Endothelial cell of umbilical vein (primary cell): ENCODE measurements at regions not wholly inside any gene's neighbourhood (a gene's known extent, or its start where the extent isn't known, plus 50 kb on each side); places are given as distances from the start of the nearest gene placed in this dataset.

ENCODE experiments used
- BruUV-seq: library from RNA; stranded (reverse); fragments of 400-500 nt; replicated peaks from 2 replicates; lab custom pipeline; 2021; lab: Mats Ljungman, UMichigan
- CTCF ChIA-PET: fragments of 300-600, 350-600 bp; sonication (Branson Sonifier 250); formaldehyde crosslinking; loops from one replicate; lab custom pipeline; 2021; ENCODE audit warnings: antibody characterized with exemption, inconsistent platforms; lab: Charles Lee
- POLR2A ChIA-PET: fragments of 300-600, 350-600 bp; sonication (Branson Sonifier 250); formaldehyde crosslinking; loops from one replicate; lab custom pipeline; 2021; ENCODE audit warnings: antibody characterized with exemption, inconsistent platforms; lab: Charles Lee
- DNase-seq: peaks from one replicate; pipeline ENCODE4 v3.0.0-alpha.2; 2011; ENCODE audit warnings: low read depth, low spot score
- FAIRE-seq: peaks from 2 replicates; lab custom pipeline; 2011; peaks lifted over from hg19 to GRCh38; lab: Jason Lieb, UNC
- H2AFZ ChIP-seq: 2 replicates; pipeline ENCODE4 v1.6.0; 2012; ENCODE audit warnings: low read depth, low read length, control low read depth, inconsistent platforms
- H3K27ac ChIP-seq: 2 replicates; pipeline ENCODE4 v1.5.1; 2011; ENCODE audit warnings: low read depth, mild to moderate bottlenecking, control low read depth, low read length, moderate library complexity; ENCODE audit not compliant: insufficient read depth
- H3K27me3 ChIP-seq, 2 experiments: 2 replicates each; pipeline versions ENCODE4 v1.6.0 to v1.6.1; 2011; ENCODE audit warnings: low read length in 2 of 2, mixed read lengths in 1 of 2; ENCODE audit not compliant: control insufficient read depth in 2 of 2, insufficient read depth in 2 of 2
- H3K36me3 ChIP-seq, 2 experiments: 2 replicates in 1 of 2; 3 replicates in 1 of 2; pipeline ENCODE4 v1.5.1; 2011; ENCODE audit warnings: low read length in 2 of 2, mild to moderate bottlenecking in 1 of 2, moderate library complexity in 1 of 2; ENCODE audit not compliant: control insufficient read depth in 2 of 2, insufficient read depth in 2 of 2; ENCODE audit errors: extremely low read depth in 1 of 2
- H3K4me1 ChIP-seq: 3 replicates; pipeline ENCODE4 v1.5.1; 2011; ENCODE audit warnings: mild to moderate bottlenecking, low read length; ENCODE audit not compliant: control insufficient read depth, insufficient read depth; ENCODE audit errors: extremely low read depth
- H3K4me2 ChIP-seq: 2 replicates; pipeline ENCODE4 v1.6.1; 2011; ENCODE audit warnings: low read length, control low read depth, mixed read lengths; ENCODE audit not compliant: insufficient read depth
- H3K4me3 ChIP-seq, 3 experiments: fragments of 200-600 bp in 1 of 3; sonication (generic), shearing (Covaris generic) in 1 of 3; replicated peaks in 1 of 3; 2 replicates each; pipeline ENCODE4 v1.5.1; 2011 to 2016; ENCODE audit warnings: control low read depth in 3 of 3, low read length in 3 of 3, mild to moderate bottlenecking in 2 of 3, inconsistent platforms in 1 of 3, low read depth in 1 of 3, moderate library complexity in 1 of 3; ENCODE audit not compliant: insufficient read depth in 1 of 3
- H3K79me2 ChIP-seq: 2 replicates; pipeline ENCODE4 v1.6.0; 2012; ENCODE audit warnings: low read length, inconsistent platforms; ENCODE audit not compliant: control insufficient read depth, insufficient read depth
- H3K9ac ChIP-seq: replicated peaks from 2 replicates; pipeline ENCODE3; 2011; ENCODE audit warnings: low read length, control low read depth; ENCODE audit not compliant: insufficient read depth; ENCODE audit errors: extremely low read depth
- H3K9me1 ChIP-seq: replicated peaks from 3 replicates; pipeline ENCODE4 v1.6.0; 2011; ENCODE audit warnings: mild to moderate bottlenecking, low read length; ENCODE audit not compliant: control insufficient read depth, insufficient read depth; ENCODE audit errors: extremely low read depth
- H3K9me3 ChIP-seq: replicated peaks from 2 replicates; pipeline ENCODE4 v1.5.1; 2012; ENCODE audit warnings: low read length, inconsistent platforms; ENCODE audit not compliant: control insufficient read depth, insufficient read depth
- H4K20me1 ChIP-seq: replicated peaks from 2 replicates; pipeline ENCODE3; 2011; ENCODE audit warnings: mild to moderate bottlenecking, low read length; ENCODE audit not compliant: control insufficient read depth, insufficient read depth; ENCODE audit errors: extremely low read depth
- EZH2 ChIP-seq: IDR thresholded peaks from 2 replicates; pipeline ENCODE4 v1.6.1; 2012; ENCODE audit warnings: borderline replicate concordance, low read depth, mild to moderate bottlenecking, moderate library complexity, low read length, inconsistent platforms; ENCODE audit not compliant: severe bottlenecking
- FOS ChIP-seq: IDR thresholded peaks from 2 replicates; pipeline ENCODE4 v1.6.1; 2011; ENCODE audit warnings: mild to moderate bottlenecking, low read length, moderate library complexity, borderline replicate concordance; ENCODE audit not compliant: insufficient read depth
- GATA2 ChIP-seq: IDR thresholded peaks from 2 replicates; pipeline ENCODE4 v1.7.0; 2011; ENCODE audit warnings: low read depth, mild to moderate bottlenecking, moderate library complexity, mixed read lengths, low read length; ENCODE audit not compliant: insufficient read length, insufficient read depth
- JUN ChIP-seq: IDR thresholded peaks from 2 replicates; pipeline ENCODE4 v1.6.1; 2011; ENCODE audit warnings: borderline replicate concordance, low read depth; ENCODE audit not compliant: insufficient read length, insufficient read depth
- MYC ChIP-seq: IDR thresholded peaks from one replicate; pipeline ENCODE4 v1.6.1; 2011; ENCODE audit warnings: mild to moderate bottlenecking, low read depth, low read length
- POLR2A ChIP-seq: IDR thresholded peaks from 2 replicates; pipeline ENCODE4 v1.6.1; 2012; ENCODE audit warnings: low read depth, mild to moderate bottlenecking, control low read depth, low read length
- POLR2AphosphoS5 ChIP-seq: IDR thresholded peaks from 2 replicates; pipeline ENCODE4 v1.6.1; 2012; ENCODE audit warnings: low read depth, mild to moderate bottlenecking, control low read depth, low read length, moderate library complexity; ENCODE audit not compliant: insufficient read depth
- dilution Hi-C: fragments of 300-500 bp; cut with MboI; formaldehyde crosslinking; loops from one replicate; pipeline ENCODE4 v1.15.0; 2019; ENCODE audit warnings: low sequenced_read_pairs; ENCODE audit not compliant: extremely low pct_ligation_motif_present
- intact Hi-C: fragments of 100-400 bp; cut with micrococcal nuclease; formaldehyde crosslinking; loops from one replicate; pipeline ENCODE4 v1.10.0; 2022
- TF ChIP-seq, protein P1 (sequence below), 2 donors: IDR thresholded peaks; 1 replicate in 1 of 2; 2 replicates in 1 of 2; pipeline ENCODE4 v1.5.1; 2011; ENCODE audit warnings: low read length in 2 of 2, mild to moderate bottlenecking in 2 of 2, moderate library complexity in 2 of 2, control low read depth in 1 of 2, inconsistent platforms in 1 of 2, low read depth in 1 of 2; ENCODE audit not compliant: insufficient read depth in 1 of 2; ENCODE audit errors: extremely low read depth in 1 of 2
- TF ChIP-seq, protein P2 (sequence below): IDR thresholded peaks from 2 replicates; pipeline ENCODE4 v1.6.1; 2011; ENCODE audit not compliant: insufficient read depth, insufficient read length

DNA sequence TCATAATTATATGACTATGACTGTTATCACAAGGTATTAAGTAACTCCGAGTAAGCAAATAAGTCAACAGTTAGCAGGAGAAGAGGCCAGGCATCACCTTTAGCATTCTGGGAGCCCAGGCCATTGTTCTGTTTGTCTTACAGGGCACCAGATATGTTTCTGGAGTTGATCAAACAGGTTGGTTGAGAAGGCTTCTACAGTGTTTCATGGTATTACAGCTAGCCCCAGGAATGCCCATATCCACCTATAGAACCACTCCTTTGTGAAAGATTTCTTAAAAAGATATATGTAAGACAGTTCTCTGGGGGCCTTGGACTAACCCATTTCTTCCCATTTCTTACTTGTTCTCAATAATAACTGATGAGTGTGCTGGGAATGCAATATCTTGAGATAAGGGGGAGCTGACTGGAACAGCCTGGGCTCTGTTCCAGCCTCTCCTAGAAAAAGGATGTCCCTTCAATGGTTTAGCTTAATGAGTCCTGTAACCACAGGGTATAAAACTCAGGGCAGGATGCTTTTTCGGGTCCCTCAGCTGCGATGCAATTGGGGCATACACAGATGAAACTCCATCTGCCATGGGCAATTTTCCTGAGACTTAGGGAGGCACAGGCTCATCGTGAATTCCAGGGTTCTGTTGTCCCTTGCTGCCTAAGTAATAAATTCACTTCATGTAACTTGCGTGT, 286.4 kb downstream of the BAMBI start:
- TF ChIP-seq FOS (no peak), POLR2AphosphoS5 (no peak), MYC (no peak), EZH2 (no peak), POLR2A (no peak), GATA2 (no peak), JUN (no peak)
- TF ChIP-seq, protein P1, sequence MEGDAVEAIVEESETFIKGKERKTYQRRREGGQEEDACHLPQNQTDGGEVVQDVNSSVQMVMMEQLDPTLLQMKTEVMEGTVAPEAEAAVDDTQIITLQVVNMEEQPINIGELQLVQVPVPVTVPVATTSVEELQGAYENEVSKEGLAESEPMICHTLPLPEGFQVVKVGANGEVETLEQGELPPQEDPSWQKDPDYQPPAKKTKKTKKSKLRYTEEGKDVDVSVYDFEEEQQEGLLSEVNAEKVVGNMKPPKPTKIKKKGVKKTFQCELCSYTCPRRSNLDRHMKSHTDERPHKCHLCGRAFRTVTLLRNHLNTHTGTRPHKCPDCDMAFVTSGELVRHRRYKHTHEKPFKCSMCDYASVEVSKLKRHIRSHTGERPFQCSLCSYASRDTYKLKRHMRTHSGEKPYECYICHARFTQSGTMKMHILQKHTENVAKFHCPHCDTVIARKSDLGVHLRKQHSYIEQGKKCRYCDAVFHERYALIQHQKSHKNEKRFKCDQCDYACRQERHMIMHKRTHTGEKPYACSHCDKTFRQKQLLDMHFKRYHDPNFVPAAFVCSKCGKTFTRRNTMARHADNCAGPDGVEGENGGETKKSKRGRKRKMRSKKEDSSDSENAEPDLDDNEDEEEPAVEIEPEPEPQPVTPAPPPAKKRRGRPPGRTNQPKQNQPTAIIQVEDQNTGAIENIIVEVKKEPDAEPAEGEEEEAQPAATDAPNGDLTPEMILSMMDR (IDR thresholded peaks at IDR 0.05; ENCODE audit: extremely low read depth in 1 of 2, insufficient read depth in 1 of 2, low read depth in 1 of 2, low read length in 2 of 2) = no peak
- TF ChIP-seq, protein P2, sequence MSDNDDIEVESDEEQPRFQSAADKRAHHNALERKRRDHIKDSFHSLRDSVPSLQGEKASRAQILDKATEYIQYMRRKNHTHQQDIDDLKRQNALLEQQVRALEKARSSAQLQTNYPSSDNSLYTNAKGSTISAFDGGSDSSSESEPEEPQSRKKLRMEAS = no peak
- ChIA-PET POLR2A (no interaction called here), CTCF (interaction anchor here (0.9 kb wide), 1 partner anchor 45 kb away, joined by 3 read pairs; no protein-coding TSS in a partner anchor)
- DNase-seq (no peak), FAIRE-seq (no peak)
- H3K9ac ChIP-seq = no peak overlapping the region
- no peaks in the 10 kb centered on the region for H3K4me1 ChIP-seq
- no TSS peak for BruUV-seq
- H3K9me1 ChIP-seq = no peaks in the 10 kb centered on the region
- intact Hi-C loops = no loop called here
- no peaks in the 10 kb centered on the region for H3K79me2 ChIP-seq
- no peak overlapping the region for H2AFZ ChIP-seq
- peaks cover 0 to 2% of the 10 kb centered on the region in 2 experiments for H3K27me3 ChIP-seq
- H3K4me3 ChIP-seq = no peak overlapping the region
- dilution Hi-C loops = no loop called here
- H4K20me1 ChIP-seq = no peaks in the 10 kb centered on the region
- H3K9me3 ChIP-seq = no peaks in the 10 kb centered on the region
- no peaks in the 10 kb centered on the region for H3K36me3 ChIP-seq
- no peak overlapping the region for H3K27ac ChIP-seq
- no peak overlapping the region for H3K4me2 ChIP-seq
